Frontal cortex (tissue), 3 donors: ENCODE measurements at regions not wholly inside any gene's neighbourhood (a gene's known extent, or its start where the extent isn't known, plus 50 kb on each side); places are given as distances from the start of the nearest gene placed in this dataset.

Experiments used
- DNase-seq, 2 donors: peaks; one replicate each; pipeline ENCODE4 v3.0.0; 2012; ENCODE audit warnings: low spot score in 2 of 2
- FAIRE-seq: peaks from 2 replicates; lab custom pipeline; 2012; peaks lifted over from hg19 to GRCh38; lab: Jason Lieb, UNC
- donor health status: control.
- donor health status: control.
- donor health status: control.

DNA sequence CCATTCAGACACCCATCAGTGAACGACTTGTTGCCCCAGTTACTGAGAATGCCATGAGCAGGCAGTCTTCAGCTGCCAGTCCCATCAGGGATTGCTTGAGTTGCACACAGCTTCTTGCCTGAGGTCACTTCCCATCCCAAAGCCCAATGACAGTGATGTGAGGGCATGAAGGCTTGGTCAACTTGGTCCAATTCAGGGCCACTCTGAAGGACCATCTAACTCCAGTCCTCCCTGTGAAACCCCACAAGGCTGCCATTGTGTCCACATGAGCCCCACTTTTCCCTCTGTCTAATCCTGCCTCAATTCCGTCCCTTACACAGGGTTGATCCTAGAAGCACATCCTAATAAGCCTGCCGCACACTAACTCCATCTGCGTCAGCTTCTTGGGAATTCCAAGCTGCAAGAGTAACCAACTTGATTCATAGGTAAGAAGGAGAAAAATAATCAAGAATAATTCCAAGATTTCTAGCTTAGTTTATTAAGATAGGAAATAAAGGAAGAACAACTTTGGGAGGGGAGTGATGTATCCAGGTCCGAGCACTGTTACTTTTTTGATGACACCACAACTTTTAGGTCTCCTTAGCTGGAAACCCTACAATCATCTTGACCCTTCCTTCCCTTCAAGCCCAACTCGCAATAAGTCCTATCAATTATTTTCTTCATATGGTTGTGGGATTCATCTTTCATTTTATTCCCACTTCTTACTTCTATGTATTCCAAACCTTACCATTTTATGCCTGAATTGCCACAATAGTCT lies 110.9 kb downstream of the LRRC30 start:
- FAIRE-seq = no peak
- DNase-seq = no peak

DNA sequence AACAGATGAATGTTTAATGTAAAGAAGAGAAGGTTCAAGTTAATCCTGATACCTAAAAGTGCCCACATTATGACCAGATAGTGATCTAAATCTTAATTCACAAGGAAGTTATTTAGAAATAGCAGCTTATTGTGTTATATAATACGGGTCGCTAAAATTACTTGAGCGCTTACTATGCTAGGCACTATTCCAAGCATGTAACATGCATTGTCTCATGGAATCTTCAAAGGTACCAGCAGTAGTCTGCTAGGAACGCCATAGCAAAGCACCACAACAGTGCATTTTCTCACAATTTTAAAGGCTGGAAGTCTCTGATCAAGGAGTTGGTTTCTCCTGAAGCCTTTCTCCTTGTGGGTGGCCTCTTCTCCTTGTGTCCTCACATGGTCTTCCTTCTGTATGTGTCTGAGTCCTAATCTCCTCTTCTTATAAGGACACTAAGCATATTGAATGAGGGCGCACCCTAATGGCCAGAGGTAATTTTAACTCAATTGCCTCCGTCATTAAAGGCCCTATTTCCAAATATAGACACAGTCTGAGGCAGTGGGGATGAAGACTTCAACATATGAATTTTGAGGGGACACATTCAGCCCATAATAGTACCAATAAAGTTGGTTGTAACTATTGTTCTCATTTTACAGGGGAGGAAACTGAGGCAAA lies 118.4 kb downstream of the LRRC30 start:
- FAIRE-seq = no peak
- no peak for DNase-seq

DNA sequence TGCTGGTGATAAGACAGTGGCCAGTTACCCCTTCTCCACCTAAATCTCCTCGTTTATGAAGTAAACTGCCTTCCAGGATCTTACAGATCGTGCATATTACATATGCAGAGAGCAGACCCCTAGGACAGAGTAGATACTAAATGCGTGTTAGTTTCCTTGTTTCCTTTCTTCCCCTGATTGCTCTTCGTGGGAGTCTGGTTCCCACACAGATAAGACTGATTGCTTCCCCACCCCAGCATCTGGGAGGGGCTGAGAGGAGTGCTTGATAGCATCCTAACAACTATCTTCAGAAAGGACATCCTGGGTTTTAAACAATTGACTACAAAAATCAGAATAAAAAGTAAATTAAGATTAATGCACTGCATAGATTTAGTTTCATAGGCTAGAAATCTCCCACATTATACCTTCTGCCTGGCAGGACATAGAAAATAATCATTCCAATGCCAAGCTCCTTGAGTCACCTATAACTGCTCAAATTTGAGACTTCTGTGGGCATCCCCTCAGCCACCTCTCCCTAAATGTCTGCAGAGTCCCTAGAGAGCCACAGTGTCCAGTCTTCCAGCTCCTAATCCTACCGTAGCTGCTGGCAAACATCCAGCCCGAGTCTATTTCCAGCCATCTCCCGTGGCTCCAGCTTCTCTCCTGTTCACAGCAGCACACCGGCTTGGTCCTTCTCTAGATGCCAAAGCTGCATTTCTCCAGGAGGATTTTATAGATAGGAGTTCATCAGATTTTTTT lies 128.3 kb downstream of the LRRC30 start:
- DNase-seq = peak in 1 of 2 donors; percentile 20
- FAIRE-seq = no peak

DNA sequence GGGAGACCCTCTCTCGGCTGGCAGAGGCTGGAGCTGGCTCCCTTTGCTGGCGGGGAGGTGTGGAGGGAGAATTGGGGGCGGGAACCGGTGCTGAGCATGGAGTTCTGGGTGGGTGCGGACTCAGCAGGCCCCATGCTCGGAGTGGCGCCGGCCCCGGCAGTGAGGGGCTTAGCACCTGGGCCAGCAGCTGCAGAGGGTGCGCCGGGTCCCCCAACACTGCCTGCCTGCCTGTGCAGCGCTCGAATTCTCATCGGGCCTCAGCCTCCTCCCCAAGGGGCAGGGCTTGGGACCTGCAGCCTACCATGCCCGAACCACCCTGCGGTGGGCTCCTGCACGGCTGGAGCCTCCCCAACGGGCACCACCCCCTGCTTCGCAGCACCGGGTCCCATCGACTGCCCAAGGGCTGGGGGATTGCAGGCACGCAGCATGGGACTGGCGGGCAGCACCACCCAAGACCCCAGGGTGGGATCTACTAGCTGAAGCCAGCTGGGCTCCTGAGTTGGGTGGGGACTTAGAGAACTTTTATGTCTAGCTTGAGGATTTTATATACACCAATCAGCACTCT lies 129.8 kb downstream of the LRRC30 start:
- DNase-seq (no peak), FAIRE-seq (no peak)

DNA sequence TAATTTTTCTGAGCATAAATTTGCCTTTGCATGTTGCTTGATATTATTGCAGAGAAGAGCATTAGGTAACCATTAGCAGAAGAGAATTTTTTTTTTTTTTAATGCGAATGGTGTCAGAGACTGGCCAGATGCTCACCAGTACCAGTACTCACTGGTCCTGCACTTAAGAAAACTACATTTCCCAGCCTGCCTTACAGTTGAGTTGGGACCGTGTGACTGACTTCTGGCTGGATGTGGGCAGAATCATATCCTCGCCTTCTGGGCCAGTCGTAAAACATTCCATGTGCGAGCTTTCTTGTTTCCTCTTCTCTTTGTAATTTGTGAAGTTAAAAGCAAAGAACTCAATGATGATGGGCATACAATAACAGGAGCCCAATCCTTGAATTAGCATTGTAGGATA lies 132.4 kb downstream of the LRRC30 start:
- no peak for DNase-seq
- FAIRE-seq = no peak

DNA sequence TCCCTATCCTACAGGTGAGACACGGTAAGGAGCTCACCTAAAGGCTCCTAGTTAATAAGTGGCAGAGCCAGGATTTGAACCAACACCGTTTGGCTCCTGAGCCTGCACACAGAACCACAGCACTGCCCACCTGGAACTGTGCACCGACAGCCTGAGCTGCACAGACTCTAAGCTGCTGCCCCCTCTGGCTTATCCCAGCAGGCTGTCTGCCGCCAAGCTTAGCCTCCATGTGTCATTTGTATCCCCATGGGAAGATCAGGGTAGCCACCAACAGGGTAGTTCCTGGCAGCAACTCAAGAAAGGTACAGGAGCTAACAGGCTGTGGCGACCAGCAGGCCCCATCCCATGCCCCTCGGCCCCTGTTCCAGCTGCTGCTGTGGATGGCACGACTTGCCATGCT lies 135.7 kb downstream of the LRRC30 start:
- no peak for FAIRE-seq

DNA sequence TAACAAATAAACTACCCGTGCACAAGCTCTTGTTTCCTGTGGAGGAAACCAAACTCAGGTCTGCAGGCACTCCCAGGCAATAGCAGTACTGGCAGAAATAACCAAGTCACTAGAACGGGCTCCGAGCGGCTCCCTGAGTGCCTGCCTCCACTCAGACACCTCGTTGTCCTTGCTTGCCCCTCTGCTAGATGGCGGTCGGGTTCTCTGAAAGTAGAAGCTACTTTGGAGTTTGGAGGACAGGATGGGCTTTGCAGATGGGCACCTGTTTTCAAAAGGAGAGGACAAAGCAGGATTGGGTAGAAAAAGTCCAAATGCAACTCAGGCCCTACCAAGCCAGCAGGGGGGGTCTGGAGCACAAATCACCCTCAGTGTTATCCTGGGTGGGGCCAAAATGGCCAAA lies 136.4 kb downstream of the LRRC30 start:
- FAIRE-seq (no peak), DNase-seq (no peak)

More for the DNA sequence above, 135.7 kb downstream of the LRRC30 start:
- no peak for DNase-seq

DNA sequence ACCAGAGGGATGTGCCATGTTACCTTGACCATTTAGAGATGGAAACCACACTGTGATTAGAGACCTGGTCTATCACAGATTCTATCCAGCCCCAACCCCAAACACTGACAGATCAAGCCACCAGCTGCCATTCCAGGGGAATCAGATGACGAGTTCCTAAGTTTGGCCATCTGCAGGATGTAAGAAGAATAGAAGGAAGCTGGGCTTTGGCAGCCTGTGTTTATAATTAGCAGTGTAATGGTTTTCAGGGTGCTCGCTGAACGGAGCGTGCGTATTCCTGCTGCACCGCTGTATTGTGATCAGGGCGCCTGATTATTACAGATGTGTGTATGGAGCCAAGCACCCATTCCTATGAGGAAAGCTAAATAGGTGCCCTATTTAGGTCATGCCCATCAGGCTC lies 138.1 kb downstream of the LRRC30 start:
- FAIRE-seq (no peak), DNase-seq (no peak)

DNA sequence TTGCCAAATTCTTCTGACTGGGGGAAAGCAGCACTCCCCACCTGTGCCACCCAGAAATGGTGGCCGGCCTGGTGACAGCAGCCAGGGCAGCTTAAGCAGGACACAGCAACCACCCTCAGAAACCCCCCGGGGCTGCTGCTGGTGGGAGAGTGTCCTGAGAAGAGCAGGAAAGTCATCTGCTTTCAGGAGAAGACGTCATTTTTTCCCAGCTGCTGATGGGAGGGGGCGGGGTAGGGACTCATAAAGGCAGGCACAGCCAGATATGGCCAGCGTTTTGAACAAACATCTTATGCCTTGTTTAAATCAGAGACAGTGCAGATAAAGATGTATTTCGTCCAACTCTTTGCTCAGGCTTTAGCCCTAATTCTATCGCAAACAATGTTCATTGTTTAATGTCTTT lies 139.5 kb downstream of the LRRC30 start:
- DNase-seq (no peak), FAIRE-seq (no peak)

DNA sequence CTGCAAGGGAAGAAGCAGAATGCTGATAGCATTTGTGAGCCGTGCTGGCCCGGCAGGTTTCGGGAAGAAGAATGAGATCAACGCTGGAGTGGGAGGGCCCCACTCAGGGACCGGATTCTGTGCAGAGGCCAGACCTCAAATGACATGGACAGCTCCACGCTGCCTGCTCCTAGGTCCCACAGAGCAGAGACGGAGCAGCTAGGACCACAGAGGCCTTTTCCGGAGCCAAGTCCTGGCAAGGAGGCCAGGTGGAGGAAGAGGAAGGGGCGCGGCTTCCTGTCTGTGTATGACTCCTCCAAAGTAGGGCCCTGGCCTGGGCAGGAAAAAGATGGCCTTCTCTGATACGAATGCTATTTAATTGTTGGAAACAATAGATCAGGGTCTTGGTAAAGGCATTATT lies 139.9 kb downstream of the LRRC30 start:
- FAIRE-seq (no peak), DNase-seq (no peak)

DNA sequence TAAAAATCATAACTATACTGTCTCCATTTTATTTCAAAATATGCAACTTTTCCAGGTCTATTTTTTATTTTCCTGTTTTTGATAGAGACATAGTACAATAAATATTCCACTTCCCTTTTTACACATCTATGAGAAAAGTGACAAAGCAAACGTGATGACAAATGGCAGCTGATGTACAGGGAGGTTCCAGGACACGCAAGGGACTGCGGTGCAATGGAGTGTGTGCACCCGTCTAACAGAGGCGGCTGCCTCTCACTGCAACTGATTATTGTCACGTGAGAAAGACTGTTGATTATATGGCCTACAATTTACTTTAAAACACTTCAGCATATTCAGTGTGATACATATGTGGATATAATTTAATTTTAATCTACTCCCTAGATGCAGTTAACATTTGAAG lies 142.6 kb downstream of the LRRC30 start:
- FAIRE-seq = no peak
- no peak for DNase-seq

DNA sequence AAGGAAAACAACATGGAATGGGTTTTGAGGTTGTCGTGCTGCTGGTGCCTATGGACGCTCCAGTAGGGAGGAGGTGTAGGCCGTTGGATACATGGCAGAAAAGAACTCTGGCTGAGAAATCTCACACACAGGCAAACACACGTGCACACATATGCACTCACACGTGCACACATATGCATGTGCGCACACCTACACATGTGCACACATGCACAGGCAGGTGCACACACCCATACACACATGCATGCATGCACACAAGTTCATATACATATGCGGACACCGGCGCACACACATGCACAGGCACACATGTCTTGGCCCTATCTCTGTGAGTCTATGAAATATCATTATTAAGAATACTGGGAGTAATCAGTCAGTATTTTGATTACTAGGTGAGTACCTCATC lies 150.4 kb downstream of the LRRC30 start:
- no peak for DNase-seq
- no peak for FAIRE-seq

DNA sequence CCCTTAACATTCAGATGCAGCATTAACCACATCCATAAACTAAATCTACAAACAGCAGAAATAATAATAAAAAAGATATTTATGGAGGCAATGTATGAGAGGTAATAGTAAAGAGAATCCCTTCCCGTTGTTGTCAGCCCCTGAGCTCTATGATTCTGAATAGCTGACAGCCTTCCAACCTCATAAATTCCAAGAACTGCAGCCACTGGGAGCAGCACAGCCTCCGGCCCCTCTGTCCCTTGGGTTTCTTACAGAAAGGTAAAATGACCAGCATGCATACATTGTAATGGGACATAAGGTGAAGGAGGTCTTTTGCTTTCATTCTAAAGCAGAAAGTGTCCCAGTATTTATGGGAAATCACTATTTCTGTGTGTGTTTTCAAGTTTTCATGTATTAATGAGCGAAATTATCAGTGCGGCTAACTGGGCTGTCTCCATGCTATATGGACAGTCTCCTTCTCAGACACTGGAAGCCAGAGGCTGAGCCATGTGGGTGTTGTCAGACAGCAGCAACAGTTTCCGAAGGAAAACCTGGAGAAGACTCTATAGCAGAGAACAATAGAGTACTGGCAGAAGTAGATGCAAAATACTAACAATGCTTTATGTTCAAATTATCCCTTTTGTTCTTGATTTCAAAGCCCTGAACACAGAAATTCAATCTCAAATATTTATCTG lies 151.6 kb downstream of the LRRC30 start:
- FAIRE-seq (no peak), DNase-seq (no peak)

DNA sequence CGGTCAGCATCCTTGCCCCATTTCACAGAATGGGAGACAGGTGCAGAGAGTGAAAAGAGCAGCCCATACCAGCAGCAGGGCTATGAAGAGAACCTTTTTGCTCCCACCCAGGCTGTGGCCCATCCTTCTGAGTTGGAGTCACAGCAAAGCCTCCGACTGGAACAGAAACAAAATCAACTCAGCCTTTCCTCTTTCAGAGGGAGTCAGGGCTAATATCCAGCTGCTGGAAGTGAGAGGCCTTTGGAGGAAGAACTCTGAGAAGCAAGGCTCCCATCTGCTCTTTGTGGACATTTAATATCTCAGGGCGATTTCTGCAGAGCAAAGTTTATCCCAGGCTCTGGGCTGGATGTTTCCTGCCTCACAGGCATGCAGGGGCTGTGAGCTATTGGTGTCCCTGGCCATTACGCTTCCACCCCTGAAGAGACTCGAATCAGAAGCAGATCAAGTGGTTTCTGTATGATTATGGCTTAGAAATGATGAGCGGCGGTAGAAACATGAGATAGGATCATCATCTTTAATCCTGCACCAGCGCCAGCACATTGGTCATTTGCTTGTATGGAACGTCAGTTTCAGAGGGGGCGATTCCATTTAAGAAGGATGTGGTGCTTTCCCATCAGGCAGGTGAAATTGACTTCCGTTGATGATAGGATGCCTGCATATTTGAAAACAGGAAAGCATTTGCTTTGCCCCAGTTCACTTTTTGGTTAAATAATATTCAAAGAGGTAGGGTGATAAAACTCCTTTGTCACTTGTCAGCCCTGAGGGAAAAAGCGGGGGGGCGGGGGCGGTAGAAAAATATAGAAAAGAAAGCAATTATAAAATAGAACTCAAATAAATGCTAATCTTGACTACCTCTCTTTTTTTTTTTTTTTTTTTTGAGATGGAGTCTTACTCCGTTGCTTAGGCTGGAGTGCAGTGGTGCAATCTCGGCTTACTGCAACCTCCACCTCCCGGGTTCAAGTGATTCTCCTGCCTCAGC lies 152.4 kb downstream of the LRRC30 start:
- DNase-seq (no peak), FAIRE-seq (no peak)

DNA sequence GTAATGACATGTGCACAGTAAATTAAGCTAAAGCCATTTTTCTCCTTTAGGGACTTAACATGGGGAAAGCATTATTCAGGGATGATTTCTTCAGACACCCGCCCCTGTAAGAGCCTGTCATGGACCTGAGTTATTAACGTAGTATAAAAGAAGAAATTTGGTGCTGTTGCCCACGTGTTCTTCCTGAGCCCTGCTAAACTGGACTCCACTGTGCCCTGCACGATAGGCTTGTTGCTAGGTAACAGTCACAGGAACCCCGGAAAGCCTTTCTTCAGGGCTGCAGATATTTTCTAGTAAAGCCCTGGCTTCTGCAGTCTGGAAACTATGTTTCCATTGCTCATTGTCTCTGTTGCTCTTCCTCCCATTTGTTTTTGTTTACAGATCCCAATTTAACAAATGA lies 157.9 kb downstream of the LRRC30 start:
- FAIRE-seq = no peak
- no peak for DNase-seq

DNA sequence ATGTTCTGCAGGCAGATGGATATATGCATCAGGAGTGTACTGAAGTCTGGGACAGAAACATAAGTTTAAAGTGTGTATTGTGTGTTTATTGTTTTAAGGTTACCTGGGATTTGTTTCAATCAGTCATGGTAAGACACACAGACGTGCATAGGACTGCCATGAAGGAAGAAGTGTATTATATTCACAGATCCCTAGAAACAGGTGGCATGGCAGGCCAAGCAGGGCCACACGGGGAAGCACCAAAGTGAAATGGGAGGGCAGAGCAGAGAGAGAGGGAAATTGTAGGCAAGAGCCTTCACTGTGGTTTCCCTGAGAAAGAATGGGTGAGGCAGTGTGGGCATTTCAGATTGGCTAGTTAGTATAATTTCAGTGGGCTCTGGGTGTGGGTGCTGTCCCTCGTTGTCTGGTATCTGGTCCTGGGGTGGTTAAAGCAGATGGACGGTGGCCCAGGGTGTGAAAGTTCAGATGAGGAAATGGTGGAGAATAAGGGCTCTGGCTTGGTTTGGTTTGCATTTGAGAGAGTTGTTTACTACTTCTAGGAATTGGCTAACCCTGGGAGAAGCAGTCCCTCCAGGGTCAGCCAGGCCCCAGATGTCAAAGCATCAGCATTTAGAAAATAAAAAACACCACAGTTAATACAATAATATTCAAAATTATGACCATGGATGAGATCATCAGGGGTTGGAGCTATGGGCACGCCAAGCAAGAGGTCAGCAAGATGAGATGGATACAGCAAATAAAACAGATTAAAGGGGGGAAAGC lies 160.0 kb downstream of the LRRC30 start:
- DNase-seq (no peak), FAIRE-seq (no peak)

DNA sequence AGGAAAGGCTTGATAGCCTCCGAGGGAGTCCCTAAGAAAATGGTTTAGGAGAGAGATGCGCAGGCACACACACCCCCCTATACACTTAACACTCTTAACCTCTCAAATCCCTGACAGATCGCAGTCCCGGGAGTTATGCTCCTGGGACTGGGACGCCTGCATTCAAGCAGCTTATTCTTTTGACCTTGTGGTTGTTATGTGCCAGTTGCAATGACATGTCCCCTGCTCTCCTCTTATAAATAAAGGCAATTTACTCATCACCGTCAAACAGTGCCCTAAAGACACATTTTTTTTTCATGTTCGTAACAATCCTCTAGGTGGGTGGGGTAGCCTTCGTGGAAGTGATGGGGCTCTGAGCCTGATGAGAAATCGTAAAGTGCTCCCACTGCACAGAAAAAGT lies 162.2 kb downstream of the LRRC30 start:
- FAIRE-seq (no peak), DNase-seq (no peak)

DNA sequence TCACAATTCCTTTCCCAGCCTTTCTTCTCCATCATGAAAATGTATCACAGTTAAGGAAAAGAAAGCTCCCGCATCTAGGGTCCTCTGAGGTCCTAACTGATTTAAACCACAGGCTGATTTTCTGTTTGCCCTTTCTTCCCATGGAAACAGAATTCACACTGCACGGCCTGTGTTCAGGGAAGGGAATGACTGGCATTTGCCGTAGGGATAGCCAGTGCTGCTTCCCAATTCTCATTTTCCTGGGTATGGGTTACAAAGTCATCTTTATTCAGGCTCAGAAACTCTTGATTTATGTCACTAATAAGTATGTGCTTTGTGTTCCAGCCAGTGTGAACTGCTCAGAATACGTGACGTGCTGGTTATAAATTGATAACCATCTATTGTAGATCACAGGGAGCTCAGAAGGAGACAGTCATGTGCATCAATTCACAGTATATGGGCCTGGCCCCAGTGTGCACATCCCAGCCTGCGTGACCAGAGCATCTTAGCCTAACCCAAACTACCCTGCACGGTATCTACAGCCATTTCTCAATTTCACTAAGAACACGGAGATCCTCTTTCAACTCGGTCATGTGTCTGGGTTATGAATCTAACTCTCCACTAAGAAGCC lies 163.3 kb downstream of the LRRC30 start:
- no peak for FAIRE-seq
- DNase-seq = no peak
